Activated CD4-positive, alpha-beta memory T cell treated with anti-CD3 and anti-CD28 coated beads for 36 hours (primary cell): ENCODE measurements at regions not wholly inside any gene's neighbourhood (a gene's known extent, or its start where the extent isn't known, plus 50 kb on each side); places are given as distances from the start of the nearest gene placed in this dataset.

ENCODE experiments used
- CTCF ChIA-PET: fragments of 350-600 bp; sonication (Branson Sonifier 250); formaldehyde crosslinking; loops from one replicate; lab custom pipeline; 2021; ENCODE audit warnings: antibody characterized with exemption, inconsistent platforms; lab: Charles Lee
- POLR2A ChIA-PET: fragments of 350-600 bp; sonication (Branson Sonifier 250); formaldehyde crosslinking; loops from one replicate; lab custom pipeline; 2021; ENCODE audit warnings: antibody characterized with exemption; lab: Charles Lee
- DNase-seq: peaks from one replicate; pipeline ENCODE4 v3.0.0-alpha.2; 2020
- H3K27ac Mint-ChIP-seq: one replicate; pipeline ENCODE4 v1.8.0; 2021; ENCODE audit warnings: mixed read lengths
- H3K27me3 Mint-ChIP-seq: one replicate; pipeline ENCODE4 v1.8.0; 2021; ENCODE audit warnings: mixed read lengths
- H3K36me3 Mint-ChIP-seq: one replicate; pipeline ENCODE4 v1.8.0; 2021; ENCODE audit warnings: mixed read lengths
- H3K4me1 Mint-ChIP-seq: one replicate; pipeline ENCODE4 v1.8.0; 2021; ENCODE audit warnings: low read depth, mixed read lengths
- H3K4me3 Mint-ChIP-seq: one replicate; pipeline ENCODE4 v1.8.0; 2021; ENCODE audit warnings: mild to moderate bottlenecking, mixed read lengths
- H3K9me3 Mint-ChIP-seq: one replicate; pipeline ENCODE4 v1.8.0; 2021; ENCODE audit warnings: mixed read lengths
- intact Hi-C: fragments of 100-400 bp; cut with micrococcal nuclease; formaldehyde crosslinking; loops from one replicate; pipeline ENCODE4 v1.15.1; 2023

DNA sequence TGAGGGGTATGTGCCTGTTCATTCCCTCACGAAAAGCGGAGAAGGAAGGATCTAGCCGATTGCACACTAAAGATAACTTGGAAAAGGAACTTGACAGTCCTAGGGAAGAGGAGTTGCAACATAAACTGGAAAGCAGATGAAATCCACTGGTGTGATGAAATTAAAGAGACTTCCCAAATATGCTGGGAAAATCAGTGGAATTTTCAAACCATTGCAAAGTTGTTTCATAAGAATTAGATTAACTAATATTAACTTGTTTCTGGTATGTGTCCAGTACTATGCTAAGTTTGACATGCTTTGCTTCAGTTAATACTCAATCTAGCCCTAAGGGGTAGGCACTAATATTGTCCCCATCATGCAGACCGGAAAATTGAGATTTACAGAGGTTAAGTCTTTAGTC, 222.7 kb downstream of the IKZF2 start:
- ChIA-PET CTCF (no interaction called here), POLR2A (no interaction called here)
- Mint-ChIP-seq H3K4me1 (peaks cover 6% of the 10 kb centered on the region), H3K36me3 (no peaks in the 10 kb centered on the region), H3K4me3 (no peak overlapping the region), H3K27me3 (no peaks in the 10 kb centered on the region), H3K27ac (no peak overlapping the region), H3K9me3 (no peaks in the 10 kb centered on the region)
- DNase-seq = no peak
- intact Hi-C loops = loop anchor here (1.0 to 2.0 kb wide), 3 partner anchors 13 to 191 kb away; no protein-coding TSS in a partner anchor

DNA sequence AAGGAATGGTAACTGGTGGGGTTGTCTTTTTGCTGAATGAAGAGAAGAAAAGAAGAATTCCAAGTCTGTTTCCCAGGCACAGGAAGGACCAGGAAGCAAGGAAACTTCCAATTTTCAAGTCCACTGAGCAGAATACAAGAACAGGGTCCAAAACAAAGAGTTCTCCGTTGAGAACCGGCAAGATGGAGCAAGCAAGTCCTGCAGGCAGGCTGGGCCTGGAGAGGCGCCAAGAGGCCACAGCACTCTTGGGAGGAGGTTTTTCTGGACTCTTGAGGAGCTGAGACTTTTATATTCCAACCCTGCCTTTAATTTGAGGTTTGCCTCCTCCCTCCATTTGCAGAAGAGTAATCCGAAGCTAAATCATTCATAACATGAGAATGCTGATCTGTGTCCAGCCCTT, 224.5 kb downstream of the IKZF2 start:
- no peaks in the 10 kb centered on the region for H3K27me3 Mint-ChIP-seq
- H3K9me3 Mint-ChIP-seq = no peaks in the 10 kb centered on the region
- ChIA-PET CTCF (no interaction called here), POLR2A (no interaction called here)
- H3K4me1 Mint-ChIP-seq = peaks cover 6% of the 10 kb centered on the region
- H3K4me3 Mint-ChIP-seq = no peak overlapping the region
- intact Hi-C loops = no loop called here
- no peak for DNase-seq
- H3K27ac Mint-ChIP-seq = no peak overlapping the region
- no peaks in the 10 kb centered on the region for H3K36me3 Mint-ChIP-seq

DNA sequence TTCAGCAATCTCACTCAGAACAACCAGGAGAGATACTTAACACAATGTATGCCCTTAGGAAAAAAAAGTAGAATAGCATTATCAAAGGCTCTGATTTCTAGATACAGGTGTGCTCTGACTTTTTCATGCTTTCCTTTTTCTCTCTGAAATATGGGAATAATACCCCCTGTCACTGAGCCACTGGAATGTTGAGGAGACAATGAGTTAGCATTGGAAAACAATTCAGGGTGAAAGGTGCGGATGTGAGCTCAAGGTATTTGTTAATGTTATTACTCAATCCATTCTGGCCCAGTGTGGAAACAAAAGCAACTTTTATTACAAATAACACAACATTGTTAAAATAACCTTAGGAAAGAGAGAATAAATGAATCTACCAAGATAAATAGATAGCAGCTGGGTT, 228.0 kb downstream of the IKZF2 start:
- intact Hi-C loops = no loop called here
- H3K27me3 Mint-ChIP-seq = peaks cover 3% of the 10 kb centered on the region
- ChIA-PET CTCF (no interaction called here), POLR2A (no interaction called here)
- no peaks in the 10 kb centered on the region for H3K36me3 Mint-ChIP-seq
- H3K9me3 Mint-ChIP-seq = no peaks in the 10 kb centered on the region
- no peak overlapping the region for H3K27ac Mint-ChIP-seq
- peaks cover under 1% of the 10 kb centered on the region for H3K4me1 Mint-ChIP-seq
- DNase-seq = no peak
- no peak overlapping the region for H3K4me3 Mint-ChIP-seq

DNA sequence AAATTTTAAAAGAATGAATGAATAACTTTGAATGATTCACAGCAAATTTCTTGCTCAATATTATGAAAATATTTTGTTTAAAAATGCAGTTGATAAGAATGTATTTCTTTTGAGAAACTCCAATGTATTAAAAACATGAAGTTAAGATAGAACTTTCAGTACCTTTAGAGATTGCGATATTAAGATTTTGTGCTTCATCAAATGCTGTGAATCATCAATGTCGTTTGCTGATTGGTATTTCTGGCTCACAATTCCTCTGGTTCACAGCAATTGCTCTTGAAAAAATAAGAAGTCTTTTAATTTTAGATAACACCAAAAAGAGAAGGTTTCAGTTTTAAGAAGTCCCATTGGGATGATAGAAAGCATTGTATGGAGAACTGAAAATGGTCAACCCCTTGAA, 228.7 kb downstream of the IKZF2 start:
- DNase-seq = no peak
- Mint-ChIP-seq H3K4me1 (no peaks in the 10 kb centered on the region), H3K36me3 (no peaks in the 10 kb centered on the region), H3K27me3 (peaks cover 3% of the 10 kb centered on the region), H3K9me3 (no peaks in the 10 kb centered on the region), H3K27ac (no peak overlapping the region), H3K4me3 (no peak overlapping the region)
- intact Hi-C loops = no loop called here
- CTCF ChIA-PET = no interaction called here
- POLR2A ChIA-PET = no interaction called here

DNA sequence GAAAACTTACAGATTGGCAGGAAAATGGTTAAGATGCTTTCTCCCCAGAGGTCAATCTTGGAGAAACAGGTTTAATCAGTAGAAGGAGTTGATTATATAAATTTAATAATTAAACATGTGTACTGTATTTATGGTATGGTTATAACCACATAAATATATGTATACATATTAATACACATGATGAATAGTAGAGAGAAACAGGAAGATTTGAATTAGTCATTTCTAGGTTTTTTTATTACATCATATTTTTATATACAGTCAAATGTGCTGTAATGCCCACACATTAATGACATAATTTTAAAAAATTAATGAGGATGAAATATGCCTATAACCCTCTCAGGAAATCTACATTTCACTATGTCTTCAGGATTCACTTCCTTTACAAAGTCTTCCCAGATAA, 229.7 kb downstream of the IKZF2 start:
- Mint-ChIP-seq H3K27ac (no peak overlapping the region), H3K4me1 (no peaks in the 10 kb centered on the region), H3K36me3 (no peaks in the 10 kb centered on the region), H3K9me3 (no peaks in the 10 kb centered on the region), H3K4me3 (no peak overlapping the region), H3K27me3 (peaks cover 3% of the 10 kb centered on the region)
- no peak for DNase-seq
- ChIA-PET POLR2A (no interaction called here), CTCF (interaction anchor here (1.6 kb wide), 1 partner anchor 232 kb away, joined by 5 read pairs; no protein-coding TSS in a partner anchor)
- intact Hi-C loops = no loop called here

DNA sequence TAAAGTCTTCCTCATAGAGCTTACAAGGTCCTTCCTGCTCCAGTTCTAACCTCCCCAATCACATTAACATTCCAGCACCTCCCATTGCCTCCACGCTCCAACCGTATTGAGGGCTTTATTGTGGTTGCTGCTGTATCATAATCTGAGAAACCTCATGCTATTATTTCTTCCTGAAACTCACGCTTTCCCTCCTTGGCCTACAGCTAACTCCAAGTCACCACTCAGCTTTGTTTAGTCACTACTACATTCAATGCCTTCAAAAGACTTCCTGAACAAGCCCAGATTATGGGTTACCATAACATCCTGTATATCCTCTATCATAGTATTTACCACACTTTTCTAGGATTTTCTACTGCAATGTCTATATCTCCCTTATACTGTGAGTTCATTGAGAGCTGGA, 230.4 kb downstream of the IKZF2 start:
- Mint-ChIP-seq H3K9me3 (no peaks in the 10 kb centered on the region), H3K36me3 (no peaks in the 10 kb centered on the region), H3K27me3 (peaks cover 3% of the 10 kb centered on the region), H3K27ac (no peak overlapping the region), H3K4me3 (no peak overlapping the region), H3K4me1 (no peaks in the 10 kb centered on the region)
- ChIA-PET CTCF (interaction anchor here (0.5 to 1.6 kb wide), 2 partner anchors 232 to 360 kb away, joined by 3 to 5 read pairs; no protein-coding TSS in a partner anchor), POLR2A (no interaction called here)
- no peak for DNase-seq
- intact Hi-C loops = no loop called here

DNA sequence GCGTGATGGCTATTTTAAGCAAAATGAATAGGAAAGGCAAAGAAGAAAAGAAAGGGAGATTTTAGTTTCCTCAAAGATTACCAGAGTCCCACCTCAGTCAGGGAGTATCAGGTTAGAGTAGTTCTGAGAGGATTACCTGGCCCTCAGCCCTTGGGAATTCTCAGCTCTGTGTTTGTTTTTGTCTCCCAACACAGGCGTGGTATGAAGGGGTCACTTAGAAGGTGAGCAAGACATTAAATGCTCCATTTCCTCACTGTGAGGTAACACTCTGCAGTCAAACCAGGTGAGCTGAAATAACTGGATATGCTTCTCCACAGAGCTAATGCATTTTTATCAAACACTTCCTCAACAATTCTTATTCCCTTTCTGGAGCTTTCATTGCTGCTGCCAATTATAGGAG, 232.2 kb downstream of the IKZF2 start:
- H3K27me3 Mint-ChIP-seq = peaks cover 5% of the 10 kb centered on the region
- no peak overlapping the region for H3K4me3 Mint-ChIP-seq
- H3K4me1 Mint-ChIP-seq = peaks cover 8% of the 10 kb centered on the region
- ChIA-PET POLR2A (no interaction called here), CTCF (no interaction called here)
- intact Hi-C loops = no loop called here
- H3K9me3 Mint-ChIP-seq = no peaks in the 10 kb centered on the region
- H3K27ac Mint-ChIP-seq = no peak overlapping the region
- no peaks in the 10 kb centered on the region for H3K36me3 Mint-ChIP-seq
- no peak for DNase-seq

DNA sequence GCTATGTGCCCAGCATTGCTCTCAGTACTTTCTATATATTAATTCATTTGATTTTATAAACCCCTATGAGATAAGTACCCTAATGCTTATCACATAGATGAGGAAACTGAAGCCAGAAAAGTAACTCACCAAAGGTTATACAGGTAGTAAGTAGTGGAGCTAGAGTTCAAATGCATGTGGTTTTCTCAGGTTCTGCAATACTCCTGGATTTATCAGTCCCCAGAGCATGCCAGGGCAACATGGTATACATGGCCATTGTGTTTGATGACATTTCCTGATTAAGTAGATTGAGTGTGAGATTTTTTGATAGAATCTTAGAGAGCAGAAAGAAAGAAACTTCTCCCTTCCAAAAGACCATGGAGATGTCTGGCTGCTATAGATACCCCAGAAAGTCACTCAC, 233.1 kb downstream of the IKZF2 start:
- no peaks in the 10 kb centered on the region for H3K36me3 Mint-ChIP-seq

DNA sequence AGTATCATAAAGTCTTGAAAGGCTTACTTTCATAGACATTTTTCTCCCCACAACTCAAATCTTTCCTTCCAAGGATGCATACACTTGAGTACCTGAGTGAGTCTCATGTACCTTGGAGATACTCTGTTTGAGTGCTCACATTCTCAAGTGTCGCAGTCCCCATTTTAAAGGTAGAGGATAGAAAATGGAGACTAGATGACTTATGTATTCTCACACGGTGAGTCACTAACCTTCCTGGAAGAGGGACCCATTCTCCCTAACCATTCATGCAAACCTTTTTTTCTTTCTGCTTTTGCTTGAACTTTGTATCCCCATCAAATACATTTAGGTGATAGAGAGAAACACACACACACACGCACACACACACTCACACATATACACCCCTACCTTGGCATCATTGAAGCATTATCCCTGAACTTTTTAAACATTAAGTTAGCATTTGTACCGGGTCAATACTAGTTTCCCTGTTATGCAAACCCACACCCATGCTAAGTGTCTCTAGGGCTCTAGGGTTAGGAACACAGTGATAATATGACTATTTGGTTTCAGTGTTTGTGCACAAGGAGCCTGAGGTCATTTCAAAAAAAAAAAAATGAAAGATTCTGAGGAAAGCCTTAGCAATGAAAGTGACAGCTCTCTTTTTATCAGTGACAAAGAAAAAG, 236.2 kb downstream of the IKZF2 start:
- Mint-ChIP-seq H3K4me1 (peaks cover 12% of the 10 kb centered on the region), H3K9me3 (no peaks in the 10 kb centered on the region), H3K36me3 (no peaks in the 10 kb centered on the region), H3K27me3 (peaks cover 5% of the 10 kb centered on the region), H3K27ac (peak overlapping the region; percentile 66), H3K4me3 (no peak overlapping the region)
- ChIA-PET CTCF (interaction anchor here (0.5 to 0.6 kb wide), 2 partner anchors 21 to 100 kb away, joined by 3 to 4 read pairs; no protein-coding TSS in a partner anchor), POLR2A (interaction anchor here (0.7 kb wide), 1 partner anchor 99 kb away, joined by 3 read pairs; no protein-coding TSS in a partner anchor)
- intact Hi-C loops = loop anchor here (1.0 kb wide), 4 partner anchors 14 to 107 kb away; no protein-coding TSS in a partner anchor
- no peak for DNase-seq

More for the DNA sequence above, 233.1 kb downstream of the IKZF2 start:
- no peak overlapping the region for H3K27ac Mint-ChIP-seq
- ChIA-PET CTCF (no interaction called here), POLR2A (no interaction called here)
- intact Hi-C loops = no loop called here
- H3K4me3 Mint-ChIP-seq = no peak overlapping the region
- H3K27me3 Mint-ChIP-seq = peaks cover 5% of the 10 kb centered on the region
- H3K4me1 Mint-ChIP-seq = peaks cover 8% of the 10 kb centered on the region
- no peak for DNase-seq
- H3K9me3 Mint-ChIP-seq = no peaks in the 10 kb centered on the region

DNA sequence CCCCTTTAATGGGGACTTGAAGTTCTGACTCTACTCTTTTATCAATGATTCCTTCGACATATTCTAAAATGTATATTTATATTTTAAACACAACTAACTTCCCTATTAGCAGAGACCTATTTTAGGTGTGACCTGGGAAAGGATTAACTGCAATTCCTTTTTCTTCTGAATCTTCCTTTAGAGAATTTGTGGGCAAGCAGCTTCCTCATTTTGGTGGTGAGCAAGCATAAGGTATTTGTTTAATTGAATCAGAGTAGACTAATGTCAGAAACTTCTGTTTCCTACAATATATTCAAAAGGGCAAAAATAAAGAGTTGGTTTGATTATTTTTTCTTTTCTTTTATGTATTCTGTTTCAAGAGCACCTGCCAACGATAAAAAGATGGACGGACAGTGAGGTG, 237.0 kb downstream of the IKZF2 start:
- POLR2A ChIA-PET = no interaction called here
- Mint-ChIP-seq H3K27me3 (peaks cover 5% of the 10 kb centered on the region), H3K4me1 (peaks cover 12% of the 10 kb centered on the region), H3K9me3 (peaks cover 4% of the 10 kb centered on the region), H3K36me3 (no peaks in the 10 kb centered on the region), H3K27ac (no peak overlapping the region), H3K4me3 (no peak overlapping the region)
- DNase-seq = no peak
- CTCF ChIA-PET = no interaction called here
- intact Hi-C loops = no loop called here

DNA sequence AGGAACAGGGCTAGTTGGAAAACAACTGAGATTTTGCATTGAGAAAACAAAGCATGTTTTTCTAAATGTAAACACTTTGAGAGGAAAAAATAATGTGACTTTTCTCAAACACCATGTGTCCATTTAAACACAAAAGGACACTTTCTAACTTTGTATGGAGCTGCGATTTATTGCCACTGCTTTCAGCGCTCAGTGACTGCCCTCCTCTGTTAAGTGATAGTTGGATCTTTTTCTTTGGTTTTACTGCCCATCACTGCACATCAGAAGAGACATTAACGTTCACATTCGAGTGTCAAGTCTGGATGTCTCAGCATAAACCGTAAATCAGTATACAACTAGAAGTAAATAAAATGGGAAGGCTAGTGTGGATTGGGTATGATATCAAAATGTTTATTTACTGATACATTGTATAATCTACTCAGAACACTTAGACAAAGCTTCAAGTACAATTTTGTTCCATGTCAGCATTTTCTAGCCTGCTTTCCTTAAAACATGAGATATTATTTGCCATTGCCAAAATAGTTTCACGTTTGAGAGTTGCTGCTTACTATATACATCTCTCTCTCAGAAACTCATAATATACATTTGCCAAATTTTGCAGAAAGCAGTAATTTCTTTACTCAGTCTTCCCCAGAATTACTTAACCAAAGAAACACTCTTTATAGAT, 237.6 kb downstream of the IKZF2 start:
- intact Hi-C loops = no loop called here
- ChIA-PET POLR2A (no interaction called here), CTCF (no interaction called here)
- Mint-ChIP-seq H3K4me3 (no peak overlapping the region), H3K36me3 (no peaks in the 10 kb centered on the region), H3K4me1 (peaks cover 12% of the 10 kb centered on the region), H3K27ac (no peak overlapping the region), H3K27me3 (peaks cover 3% of the 10 kb centered on the region), H3K9me3 (peaks cover 4% of the 10 kb centered on the region)
- no peak for DNase-seq

DNA sequence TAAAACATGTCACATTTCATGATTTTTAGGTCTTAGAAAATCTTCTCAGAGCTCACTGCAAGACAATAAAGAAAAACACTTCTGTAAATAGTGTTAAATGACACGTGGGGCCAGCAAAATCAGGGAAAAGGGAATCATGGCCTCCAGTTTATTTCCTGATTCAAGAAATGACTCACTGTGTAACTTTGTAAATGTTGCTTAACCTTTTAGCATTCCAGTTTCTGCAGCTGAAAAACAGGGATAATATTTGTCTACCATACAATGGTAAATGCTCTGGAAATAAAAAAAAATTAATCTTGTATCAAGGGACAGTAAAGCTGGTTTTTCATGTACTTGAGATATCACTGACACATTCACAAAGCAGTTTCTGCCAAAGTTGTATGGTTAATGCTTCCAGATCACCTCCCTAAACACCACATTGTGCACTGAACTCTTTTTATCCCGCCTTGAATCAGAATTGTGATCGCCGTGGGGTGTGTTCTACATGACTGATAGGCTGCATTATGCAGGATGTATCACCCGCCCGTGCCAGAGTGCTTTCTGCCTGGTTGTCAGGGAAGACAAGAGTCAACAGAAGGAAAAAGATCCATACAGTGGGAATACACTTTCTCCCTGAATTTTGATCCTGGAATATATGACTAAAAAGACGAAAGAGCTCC, 238.8 kb downstream of the IKZF2 start:
- CTCF ChIA-PET = no interaction called here

More for the DNA sequence above, 238.8 kb downstream of the IKZF2 start:
- H3K4me1 Mint-ChIP-seq = peaks cover 12% of the 10 kb centered on the region
- POLR2A ChIA-PET = no interaction called here
- intact Hi-C loops = no loop called here
- H3K36me3 Mint-ChIP-seq = no peaks in the 10 kb centered on the region
- H3K9me3 Mint-ChIP-seq = peaks cover 4% of the 10 kb centered on the region
- DNase-seq = no peak
- H3K4me3 Mint-ChIP-seq = no peak overlapping the region
- H3K27ac Mint-ChIP-seq = no peak overlapping the region
- peaks cover 2% of the 10 kb centered on the region for H3K27me3 Mint-ChIP-seq
